ENCODE measurements at regions not wholly inside any gene's neighbourhood (a gene's known extent, or its start where the extent isn't known, plus 50 kb on each side); places are given as distances from the start of the nearest gene placed in this dataset.

GRCh38 chr2:131756141-131756907 is 228.6 kb downstream of the CCDC74A start:
- TF ChIP-seq POLR2AphosphoS5 (IDR thresholded peaks at IDR 0.05; ENCODE audit: low read depth, low read length), result no peak
- TF ChIP-seq POLR2A (IDR thresholded peaks at IDR 0.05; ENCODE audit: low read depth, low read length), result no peak
